Psoas muscle (tissue), 7 donors: ENCODE measurements at regions not wholly inside any gene's neighbourhood (a gene's known extent, or its start where the extent isn't known, plus 50 kb on each side); places are given as distances from the start of the nearest gene placed in this dataset.

Source experiments
- ATAC-seq, 4 donors: fragments of 200-7000 bp; cut with Tn5 transposase; one replicate each; pipeline ENCODE4 v1.9.1; 2020; ENCODE audit warnings: moderate library complexity in 3 of 4, mild to moderate bottlenecking in 2 of 4
- DNase-seq, 2 donors: peaks; one replicate each; pipeline ENCODE4 v3.0.0-alpha.2; 2020
- H3K27ac ChIP-seq: fragments of 200-600 bp; one replicate; pipeline ENCODE4 v1.8.0; 2022
- H3K27me3 ChIP-seq, 3 donors: fragments of 200-600 bp in 1 of 3; one replicate each; pipeline versions ENCODE4 v1.6.1 to v1.8.0; 2013 to 2022; ENCODE audit warnings: low read length in 2 of 3, mild to moderate bottlenecking in 2 of 3, moderate library complexity in 1 of 3; ENCODE audit not compliant: insufficient read depth in 3 of 3
- H3K36me3 ChIP-seq, 2 donors: fragments of 200-600 bp in 1 of 2; one replicate each; pipeline versions ENCODE4 v1.6.1 to v1.8.0; 2013 to 2022; ENCODE audit warnings: low read depth in 1 of 2, mild to moderate bottlenecking in 1 of 2, moderate library complexity in 1 of 2; ENCODE audit not compliant: insufficient read depth in 1 of 2
- H3K4me1 ChIP-seq: fragments of 200-600 bp; one replicate; pipeline ENCODE4 v1.8.0; 2022
- H3K4me3 ChIP-seq: fragments of 200-600 bp; one replicate; pipeline ENCODE4 v1.8.0; 2022; ENCODE audit warnings: mild to moderate bottlenecking
- H3K9me3 ChIP-seq: fragments of 200-600 bp; one replicate; pipeline ENCODE4 v1.8.0; 2022
- CTCF ChIP-seq: fragments of 200-600 bp; IDR thresholded peaks from one replicate; pipeline ENCODE4 v1.8.0; 2022; ENCODE audit warnings: antibody characterized with exemption
- WGBS, 3 donors: extraction: QIAGEN DNeasy Blood & Tissue Kit; methylation state at CpG; one replicate each; pipeline versions ENCODE4 v1.1.6 to v1.1.7; 2013; 5-methylcytosine and 5-hydroxymethylcytosine counted together
- intact Hi-C, 2 donors: fragments of 100-400 bp; cut with DNase I; formaldehyde crosslinking; loops; one replicate each; pipeline versions ENCODE4 v1.11.0 to v1.14.2; 2022
- donor health status: healthy with polysubstance abuse.
- donor health status: DM: no; HTN: no; CAD: no; lungs with moderate emphysema.
- donor health status: Bipolar disorder and iron deficiency.
- donor health status: healthy.
- donor health status: DM: yes; HTN: yes; CAD: no.
- donor health status: DM: no; HTN: no; CAD: no.
- donor health status: DM: yes; HTN: yes; CAD: no.

GRCh38 chr17:71966459-71967313 is 154.1 kb upstream of the SOX9 start:
- 28 to 56% (median 32%) methylated on average over 13 of the region's 13 CpGs for WGBS, 3 donors
- H3K27ac ChIP-seq: peak overlapping the region; percentile 85
- ATAC-seq (peak; percentile 95 to 97 (median 96)), DNase-seq (peak; percentile 25 to 69)
- H3K9me3 ChIP-seq: no peaks in the 10 kb centered on the region
- H3K36me3 ChIP-seq: no peaks in the 10 kb centered on the region
- no peak for TF ChIP-seq CTCF
- H3K27me3 ChIP-seq: no peaks in the 10 kb centered on the region
- H3K4me3 ChIP-seq: peak overlapping the region; percentile 42
- H3K4me1 ChIP-seq: peaks cover 5% of the 10 kb centered on the region
- intact Hi-C loops: loop anchor here in 1 of 2 donors (5.0 kb wide), 1 partner anchor 151 kb away; no protein-coding TSS in a partner anchor

GRCh38 chr17:71969500-71969899 is 151.3 kb upstream of the SOX9 start:
- no peak overlapping the region for H3K27ac ChIP-seq
- ATAC-seq: no peak
- no peaks in the 10 kb centered on the region for H3K27me3 ChIP-seq
- peaks cover 5% of the 10 kb centered on the region for H3K4me1 ChIP-seq
- no peaks in the 10 kb centered on the region for H3K9me3 ChIP-seq
- intact Hi-C loops: loop anchor here in 1 of 2 donors (5.0 kb wide), 1 partner anchor 148 kb away; no protein-coding TSS in a partner anchor
- DNase-seq: no peak
- TF ChIP-seq CTCF: no peak
- H3K36me3 ChIP-seq: no peaks in the 10 kb centered on the region
- H3K4me3 ChIP-seq: no peak overlapping the region

- no peak for TF ChIP-seq CTCF
- Histone ChIP-seq H3K4me1 (peaks cover 5% of the 10 kb centered on the region), H3K36me3 (no peaks in the 10 kb centered on the region), H3K27me3 (no peaks in the 10 kb centered on the region), H3K9me3 (no peaks in the 10 kb centered on the region), H3K4me3 (no peak overlapping the region), H3K27ac (no peak overlapping the region)
- ATAC-seq (no peak), DNase-seq (no peak)
- WGBS, 3 donors: 85 to 98% (median 92%) methylated on average over 1 of the region's 1 CpG
- intact Hi-C loops: loop anchor here (5.0 to 10.0 kb wide), 2 partner anchors 46 to 152 kb away; partner anchors contain the start of gene SOX9 (in 1 of the 2)
Observed at GRCh38 chr17:71970312-71970711, 150.5 kb upstream of the SOX9 start.

- intact Hi-C loops: loop anchor here (5.0 to 10.0 kb wide), 2 partner anchors 49 to 148 kb away; partner anchors contain the start of gene SOX9 (in 1 of the 2)
- WGBS, 3 donors: 69 to 90% (median 72%) methylated on average over 4 of the region's 4 CpGs
- no peak for ATAC-seq
- DNase-seq: no peak
- peak overlapping the region; percentile 92 for H3K27ac ChIP-seq
- no peaks in the 10 kb centered on the region for H3K9me3 ChIP-seq
- peaks cover 5% of the 10 kb centered on the region for H3K4me1 ChIP-seq
- no peaks in the 10 kb centered on the region for H3K36me3 ChIP-seq
- H3K4me3 ChIP-seq: no peak overlapping the region
- TF ChIP-seq CTCF: no peak
- no peaks in the 10 kb centered on the region for H3K27me3 ChIP-seq
Observed at GRCh38 chr17:71974051-71974450, 146.8 kb upstream of the SOX9 start.
